SK-N-SH (cell line): ENCODE measurements at regions not wholly inside any gene's neighbourhood (a gene's known extent, or its start where the extent isn't known, plus 50 kb on each side); places are given as distances from the start of the nearest gene placed in this dataset.

Experiments
- CTCF ChIP-seq: fragments of 200-600 bp; sonication (generic); IDR thresholded peaks from 2 replicates; pipeline ENCODE4 v1.6.1; 2017; ENCODE audit warnings: antibody characterized with exemption, mild to moderate bottlenecking, moderate library complexity
- FOXM1 ChIP-seq: IDR thresholded peaks from 2 replicates; pipeline ENCODE4 v1.4.0; 2012; ENCODE audit warnings: low read depth, mild to moderate bottlenecking
- JUND ChIP-seq: IDR thresholded peaks from 2 replicates; pipeline ENCODE4 v1.4.0; 2012
- TCF12 ChIP-seq: IDR thresholded peaks from 2 replicates; pipeline ENCODE4 v1.4.0; 2012

GRCh38 chr4:184313058-184313581 is 95.4 kb upstream of the ENPP6 start:
- TF ChIP-seq TCF12 (no peak), FOXM1 (no peak), JUND (no peak), CTCF (no peak)
